ENCODE measurements at regions not wholly inside any gene's neighbourhood (a gene's known extent, or its start where the extent isn't known, plus 50 kb on each side); places are given as distances from the start of the nearest gene placed in this dataset.
A peak's percentile ranks its signal among the peaks of the same experiment; 100 is the strongest.

DNA sequence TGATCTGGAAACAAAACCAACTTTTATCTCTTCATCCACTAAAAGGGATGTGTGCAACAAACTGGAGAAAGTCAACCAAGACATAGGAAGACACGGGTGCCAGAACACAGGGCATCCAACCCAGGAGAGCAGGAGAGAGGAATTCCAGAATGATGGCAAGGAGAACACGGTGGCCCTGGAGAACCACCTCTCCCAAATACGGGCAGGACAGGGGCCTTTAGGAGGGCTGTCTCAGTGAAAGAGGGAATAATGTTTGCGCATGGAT lies 93.4 kb upstream of the EGLN3 start:
- intact Hi-C loops (cut with DNase I): no loop called here
- no peak for DNase-seq

DNA sequence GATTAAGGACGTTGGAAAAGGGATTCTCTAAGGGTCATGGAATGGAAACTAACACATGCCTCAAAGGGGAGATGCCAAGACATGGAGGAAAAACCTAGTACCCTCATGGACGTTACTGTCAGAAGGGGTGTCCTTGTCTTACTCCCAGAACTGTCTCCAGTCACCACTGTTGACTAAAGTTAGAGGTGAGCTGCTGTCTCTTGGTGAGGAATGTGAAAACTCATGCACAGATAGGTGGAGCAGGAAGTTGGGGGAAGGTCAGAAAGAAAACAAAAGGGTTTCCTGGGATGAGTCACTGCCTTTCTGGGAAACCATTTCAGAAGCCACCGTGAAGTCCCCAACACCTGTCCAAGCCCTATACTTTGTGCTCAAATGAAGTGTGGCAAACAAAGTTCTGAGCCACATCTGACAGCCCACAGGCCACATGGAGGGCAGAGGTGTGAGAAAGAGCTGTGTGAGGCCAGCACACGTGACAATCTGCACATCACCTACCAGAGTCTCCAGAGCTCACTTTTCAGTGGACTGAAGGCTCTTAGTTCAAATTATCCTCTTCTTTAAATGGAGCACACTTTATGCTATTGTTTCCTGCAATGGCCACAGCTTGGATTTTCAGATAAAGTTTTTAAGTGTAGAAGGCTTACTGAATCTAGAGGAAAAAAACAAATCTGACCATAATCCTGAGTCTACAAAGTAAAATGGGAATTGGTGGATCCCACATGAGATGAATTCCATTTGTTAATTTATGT lies 92.9 kb upstream of the EGLN3 start:
- intact Hi-C loops (cut with DNase I): no loop called here
- DNase-seq: no peak

DNA sequence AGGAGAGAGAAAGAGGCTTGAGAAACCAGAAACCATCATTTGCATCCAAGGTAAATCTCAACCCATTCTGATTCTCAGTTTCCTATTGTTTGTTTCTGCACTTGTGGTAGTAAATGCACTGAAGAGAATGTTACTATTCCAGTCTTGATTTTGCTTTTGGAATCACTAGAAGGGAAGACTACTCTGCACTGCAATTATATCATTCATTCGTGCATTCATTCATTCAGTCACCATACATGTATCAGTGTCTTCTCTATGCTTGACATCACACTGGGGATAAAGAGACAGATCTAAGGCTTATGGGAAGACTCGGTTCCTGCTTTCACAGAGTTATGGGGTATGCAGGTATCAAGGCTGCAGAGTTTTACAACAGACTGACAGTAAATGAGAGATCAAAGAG lies 90.3 kb upstream of the EGLN3 start:
- intact Hi-C loops (cut with DNase I): no loop called here
- no peak for DNase-seq

DNA sequence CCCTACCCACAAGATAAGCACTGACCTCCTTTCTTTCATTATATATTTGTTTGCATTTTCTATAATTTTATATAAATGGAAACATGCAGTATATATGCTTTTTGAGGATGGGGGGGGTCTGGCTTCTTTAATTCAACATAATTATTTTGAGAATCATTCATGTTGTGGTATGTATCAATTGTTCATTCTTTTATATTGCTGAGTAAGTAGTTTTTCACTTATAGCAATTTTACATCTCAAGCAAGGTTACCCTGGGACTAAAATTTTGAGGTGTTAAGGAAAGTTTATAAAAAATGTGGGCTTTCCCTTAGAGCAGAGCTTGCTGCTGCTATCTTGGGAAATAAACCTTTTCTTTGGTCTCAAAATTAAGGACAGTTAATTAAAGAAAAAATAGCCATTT lies 89.9 kb upstream of the EGLN3 start:
- intact Hi-C loops (cut with DNase I): no loop called here
- no peak for DNase-seq

DNA sequence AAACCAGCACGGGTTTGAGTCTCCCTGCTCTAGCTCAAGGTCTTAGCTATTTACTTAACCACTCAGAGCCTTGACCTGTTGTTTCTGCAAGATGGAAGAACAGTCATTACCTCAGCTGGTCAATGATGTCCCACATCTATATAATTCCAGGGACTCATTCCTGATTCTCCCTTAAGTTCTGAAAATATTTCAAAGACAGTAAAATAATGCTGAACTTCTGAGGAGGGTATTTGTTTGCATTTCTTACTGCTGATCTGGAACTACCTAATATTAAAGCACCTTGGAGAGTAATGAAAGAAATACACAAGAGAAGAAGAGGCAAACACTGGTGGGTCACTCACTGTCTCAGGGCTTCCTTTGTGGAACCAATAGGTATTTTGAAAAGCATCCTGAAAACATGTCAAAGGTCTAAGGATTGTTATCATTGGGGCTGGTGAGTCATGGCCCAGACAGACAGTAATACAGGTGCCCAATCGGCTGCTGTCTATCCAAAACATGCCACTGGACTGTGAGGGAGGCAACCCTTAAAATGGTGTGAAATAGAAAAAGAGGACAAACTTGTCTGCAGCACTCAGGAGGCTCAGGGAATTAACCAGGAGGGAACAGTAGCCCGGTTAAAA lies 88.7 kb upstream of the EGLN3 start:
- no peak for DNase-seq
- intact Hi-C loops (cut with DNase I): no loop called here

DNA sequence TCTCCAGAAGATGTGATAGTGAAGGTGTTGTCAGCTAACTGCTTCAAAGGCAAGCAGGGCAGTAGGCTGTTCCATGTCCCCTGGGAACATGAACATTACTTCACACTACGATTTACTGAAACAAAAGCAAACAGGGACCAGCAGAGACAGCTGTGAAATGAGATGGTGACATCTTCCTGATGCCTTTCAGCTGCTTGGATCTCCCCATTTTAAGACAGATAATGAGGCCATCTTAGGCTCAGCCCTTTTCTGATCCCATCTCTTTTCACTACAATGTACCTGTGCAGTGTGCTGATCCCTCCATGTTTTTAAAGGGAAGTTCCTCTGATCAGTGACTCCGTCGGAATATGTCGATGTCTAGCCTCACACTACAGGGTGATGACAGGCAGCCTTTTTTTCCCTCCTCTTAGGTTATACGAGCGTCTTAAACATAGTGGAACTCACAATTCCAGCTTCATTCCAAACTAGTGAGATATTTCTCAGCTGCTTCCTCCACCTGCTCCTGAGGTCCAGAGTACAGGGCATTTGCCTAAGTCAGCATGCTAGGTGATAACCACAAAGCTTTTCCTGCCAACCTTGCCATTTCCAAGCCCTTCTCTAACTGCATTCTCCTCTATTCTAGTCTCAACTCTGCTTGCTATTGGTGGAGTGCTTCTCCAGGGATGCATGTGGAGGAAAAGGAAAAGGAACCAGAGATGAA lies 87.6 kb upstream of the EGLN3 start:
- intact Hi-C loops (cut with DNase I): no loop called here
- DNase-seq: no peak

DNA sequence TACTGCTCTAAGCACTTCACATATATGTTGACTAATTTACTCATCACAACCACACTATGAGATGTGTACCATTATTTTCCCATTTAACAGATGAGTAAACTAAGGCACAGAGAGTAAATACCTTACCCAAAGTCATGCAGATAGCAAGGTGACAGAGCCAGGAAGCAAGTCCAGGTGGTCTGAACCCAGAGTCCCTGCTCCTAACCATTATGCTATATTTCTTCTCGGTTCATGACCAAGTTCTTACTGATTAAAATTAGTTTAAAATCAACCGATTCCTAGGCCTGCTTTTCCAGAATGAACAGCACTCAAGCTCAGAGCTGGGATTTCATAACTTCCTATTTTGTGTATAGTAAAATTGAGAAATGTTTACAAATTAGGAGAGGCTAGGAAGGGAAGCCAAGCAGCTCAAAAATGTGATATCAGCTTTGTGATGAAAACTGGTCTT lies 85.5 kb upstream of the EGLN3 start:
- intact Hi-C loops (cut with DNase I): no loop called here
- DNase-seq: no peak

DNA sequence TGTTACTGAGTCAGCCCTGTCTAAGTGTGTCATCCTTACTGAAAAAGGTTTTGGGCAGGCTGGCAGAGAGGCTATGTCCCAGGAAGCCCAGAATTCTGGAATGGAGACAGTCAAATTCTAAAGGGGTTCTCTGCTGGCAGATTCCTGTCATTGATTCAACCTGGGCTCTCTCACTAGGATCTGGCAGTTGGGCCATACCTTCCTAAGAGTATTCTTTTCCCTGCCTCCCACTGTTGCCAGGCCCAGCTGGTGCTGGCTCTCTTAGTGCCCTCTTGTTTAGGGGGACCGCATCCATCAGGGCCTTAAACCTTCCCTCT lies 85.0 kb upstream of the EGLN3 start:
- no peak for DNase-seq
- intact Hi-C loops (cut with DNase I): no loop called here

DNA sequence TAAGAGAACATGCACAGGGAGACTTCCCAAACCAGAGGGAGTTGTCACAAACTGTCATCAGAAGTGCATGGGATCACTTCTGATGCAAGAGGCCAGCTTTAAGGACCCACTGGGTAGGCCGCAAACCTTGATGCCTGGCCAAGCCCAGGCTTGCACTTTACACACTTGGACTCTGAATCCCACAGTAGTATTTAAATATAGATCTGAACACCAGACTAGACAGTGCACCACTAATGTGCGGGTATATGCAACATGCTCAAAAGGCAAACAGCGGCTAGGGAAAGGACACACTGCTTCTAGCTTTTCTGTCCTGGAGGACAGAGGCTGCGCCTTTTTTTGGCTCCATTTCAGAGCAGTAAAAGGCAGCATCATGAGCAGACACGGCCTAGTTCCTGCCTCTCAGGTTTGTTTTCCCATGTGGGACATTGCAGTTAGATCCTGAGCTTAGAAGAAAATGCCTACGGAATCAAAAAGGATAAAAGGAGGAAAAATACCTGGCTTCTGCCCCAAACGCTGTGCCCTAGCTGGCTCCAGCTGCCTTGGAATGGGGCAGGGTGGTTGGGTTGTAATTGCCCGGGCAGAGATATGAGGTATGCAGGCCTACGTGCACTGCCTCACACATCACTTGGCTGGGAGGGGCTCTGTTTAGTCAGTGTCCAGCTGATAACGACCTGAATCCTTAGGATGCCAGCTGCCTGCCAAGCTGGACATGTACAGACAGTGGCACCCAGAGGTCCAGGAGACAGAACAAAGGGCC lies 84.5 kb upstream of the EGLN3 start:
- DNase-seq: no peak
- intact Hi-C loops (cut with DNase I): no loop called here

DNA sequence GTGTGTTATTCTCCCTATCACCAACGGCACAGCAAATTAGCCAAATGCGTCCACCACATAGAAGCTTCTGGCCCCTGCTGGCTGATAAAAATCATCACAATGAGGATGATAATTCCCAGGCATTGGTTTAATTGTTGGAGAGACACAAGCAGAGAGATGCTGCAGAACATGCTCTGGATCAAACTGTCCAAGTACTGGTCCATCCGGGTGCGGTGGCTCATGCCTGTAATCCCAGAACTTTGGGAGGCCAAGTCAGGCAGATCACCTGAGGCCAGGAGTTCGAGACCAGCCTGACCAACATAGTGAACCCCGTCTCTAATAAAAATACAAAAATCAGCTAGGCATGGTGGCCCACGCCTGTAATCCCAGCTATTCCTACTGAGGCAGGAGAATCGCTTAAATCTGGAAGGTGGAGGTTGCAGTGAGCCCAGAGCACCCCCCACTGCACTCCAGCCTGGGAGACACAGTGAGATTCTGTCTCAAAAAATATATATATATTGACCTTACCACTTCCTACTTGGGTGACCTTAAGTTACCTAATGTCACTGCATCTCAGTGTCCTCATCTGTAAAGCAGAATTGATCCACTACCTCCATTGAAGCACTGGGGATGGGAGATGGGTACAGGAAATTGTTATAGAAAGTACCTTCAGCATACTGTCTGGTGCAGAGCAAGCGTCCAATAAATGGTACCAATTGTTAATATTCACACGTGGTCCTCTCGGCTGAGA lies 83.7 kb upstream of the EGLN3 start:
- no peak for DNase-seq
- intact Hi-C loops (cut with DNase I): no loop called here

DNA sequence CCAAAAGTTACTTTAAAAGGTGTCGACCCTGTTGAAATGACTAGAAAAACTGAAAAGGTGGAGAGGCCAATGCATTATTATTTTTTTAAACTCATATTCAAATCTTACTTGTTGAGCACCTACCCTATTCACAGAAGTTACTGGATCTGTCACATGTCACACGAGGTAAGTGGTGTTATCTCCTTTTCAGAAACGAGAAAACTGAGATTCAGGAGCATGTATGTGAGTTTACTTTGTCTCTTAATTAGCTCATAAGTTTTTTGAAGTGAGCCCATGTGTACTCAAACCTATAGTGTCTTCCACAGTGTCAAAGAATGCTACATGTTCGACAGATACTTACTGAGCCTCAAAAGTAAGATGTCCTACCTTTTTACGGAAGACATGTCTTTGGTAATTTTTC lies 81.8 kb upstream of the EGLN3 start:
- DNase-seq: no peak
- intact Hi-C loops (cut with DNase I): no loop called here

DNA sequence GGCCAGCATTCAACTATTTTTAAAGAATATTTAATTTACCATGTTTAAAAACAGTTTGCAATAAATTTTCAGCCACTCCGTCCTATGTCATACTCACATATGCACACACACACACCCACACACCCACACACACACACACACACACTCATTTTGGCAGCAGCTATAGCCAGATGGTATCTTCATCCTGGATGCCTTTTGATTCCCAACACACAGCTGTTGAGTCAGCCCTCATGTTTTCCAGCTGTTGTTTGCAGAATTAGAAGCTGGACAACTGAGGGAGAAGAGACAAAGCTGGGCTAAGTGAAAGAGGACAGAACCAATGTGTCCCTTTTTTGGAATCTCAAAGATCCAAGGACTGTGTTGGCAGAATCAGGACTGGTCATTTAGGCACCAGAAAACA lies 80.0 kb upstream of the EGLN3 start:
- peak in 30 of 42 donors; percentile 9 to 67 (median 30) for DNase-seq
- intact Hi-C loops (cut with DNase I): no loop called here

DNA sequence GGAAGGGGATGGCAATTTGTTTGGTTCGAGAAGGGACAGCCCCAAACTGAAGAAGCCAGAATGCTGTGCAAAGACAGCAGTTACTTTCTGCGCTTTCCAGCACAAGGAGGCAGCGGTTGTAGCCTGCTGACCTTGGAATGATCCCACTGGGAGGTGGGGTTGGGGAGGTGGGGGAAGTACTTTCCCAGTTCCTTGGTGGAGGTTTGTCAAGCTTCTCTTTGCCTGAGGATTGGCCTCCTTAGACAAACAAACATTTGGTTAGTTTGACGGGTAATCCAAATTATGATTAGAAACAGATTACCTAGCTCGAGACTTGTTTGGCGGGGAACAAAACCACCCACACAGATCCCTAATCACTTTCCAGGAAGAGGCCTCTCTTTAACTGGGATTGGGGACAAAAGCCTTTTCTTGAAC lies 79.1 kb upstream of the EGLN3 start:
- intact Hi-C loops (cut with DNase I): no loop called here
- no peak for DNase-seq

DNA sequence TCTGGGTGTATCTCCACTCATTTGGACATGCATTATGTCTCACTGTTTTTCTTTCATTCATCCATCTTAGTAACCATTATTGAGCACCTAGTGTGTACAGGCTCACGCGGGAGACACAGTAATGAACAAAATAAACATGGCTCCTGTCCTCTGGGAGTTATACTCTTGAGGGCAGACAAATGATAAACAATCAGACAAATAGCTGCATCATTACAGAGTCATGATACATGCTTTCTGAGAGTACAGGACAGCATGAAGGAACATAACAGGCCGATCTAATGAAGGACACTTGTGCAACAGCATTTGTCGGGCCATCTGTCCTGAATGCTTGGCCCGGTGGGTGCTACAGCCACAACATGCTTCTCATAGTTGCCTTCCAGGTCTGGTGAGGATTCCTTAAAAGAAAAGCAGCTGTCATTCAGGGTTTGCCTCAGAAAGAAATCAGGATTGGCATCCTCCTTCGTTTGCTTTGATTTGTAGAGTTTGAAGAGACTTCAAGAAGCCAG lies 77.2 kb upstream of the EGLN3 start:
- intact Hi-C loops (cut with DNase I): no loop called here
- DNase-seq: no peak

DNA sequence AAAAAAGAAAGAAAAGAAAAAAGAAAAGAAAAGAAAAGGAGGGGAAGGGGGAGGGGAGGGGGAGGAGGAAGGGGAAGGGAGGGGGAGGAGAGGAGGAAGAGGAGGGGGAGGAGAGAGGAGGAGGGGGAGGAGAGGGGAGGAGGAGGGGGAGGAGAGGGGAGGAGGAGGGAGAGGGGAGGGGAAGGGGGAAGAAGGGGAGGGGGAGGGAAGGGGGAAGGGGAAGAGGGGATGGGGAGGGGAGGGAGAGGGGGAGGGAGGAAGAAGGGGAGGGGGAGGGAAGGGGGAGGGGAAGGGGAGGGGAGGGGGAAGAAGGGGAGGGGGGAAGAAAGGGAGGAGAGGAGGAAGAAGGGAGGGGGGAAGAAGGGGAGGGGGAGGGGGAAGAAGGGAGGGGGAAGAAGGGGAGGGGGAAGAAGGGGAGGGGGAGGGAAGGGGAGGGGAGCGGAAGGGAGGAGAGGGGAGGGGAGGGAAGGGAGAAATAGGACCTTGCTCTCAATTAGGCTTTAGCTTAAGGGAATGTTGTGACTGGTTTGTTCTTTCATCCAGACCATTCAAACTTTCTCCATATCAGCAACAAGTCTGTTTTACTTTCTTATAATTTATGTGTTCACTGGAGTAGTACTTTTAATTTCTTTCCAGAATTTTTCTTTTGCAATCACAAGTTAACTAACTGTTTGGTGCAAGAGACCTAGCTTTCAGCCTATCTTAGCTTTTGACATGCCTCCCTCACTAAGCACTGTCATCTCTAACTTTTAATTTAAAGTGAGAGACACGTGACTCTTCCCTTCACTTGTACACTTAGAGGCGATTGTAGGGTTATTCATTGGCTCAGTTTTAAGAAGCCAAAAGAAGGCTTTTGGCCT lies 76.5 kb upstream of the EGLN3 start:
- DNase-seq: no peak
- intact Hi-C loops (cut with DNase I): no loop called here

DNA sequence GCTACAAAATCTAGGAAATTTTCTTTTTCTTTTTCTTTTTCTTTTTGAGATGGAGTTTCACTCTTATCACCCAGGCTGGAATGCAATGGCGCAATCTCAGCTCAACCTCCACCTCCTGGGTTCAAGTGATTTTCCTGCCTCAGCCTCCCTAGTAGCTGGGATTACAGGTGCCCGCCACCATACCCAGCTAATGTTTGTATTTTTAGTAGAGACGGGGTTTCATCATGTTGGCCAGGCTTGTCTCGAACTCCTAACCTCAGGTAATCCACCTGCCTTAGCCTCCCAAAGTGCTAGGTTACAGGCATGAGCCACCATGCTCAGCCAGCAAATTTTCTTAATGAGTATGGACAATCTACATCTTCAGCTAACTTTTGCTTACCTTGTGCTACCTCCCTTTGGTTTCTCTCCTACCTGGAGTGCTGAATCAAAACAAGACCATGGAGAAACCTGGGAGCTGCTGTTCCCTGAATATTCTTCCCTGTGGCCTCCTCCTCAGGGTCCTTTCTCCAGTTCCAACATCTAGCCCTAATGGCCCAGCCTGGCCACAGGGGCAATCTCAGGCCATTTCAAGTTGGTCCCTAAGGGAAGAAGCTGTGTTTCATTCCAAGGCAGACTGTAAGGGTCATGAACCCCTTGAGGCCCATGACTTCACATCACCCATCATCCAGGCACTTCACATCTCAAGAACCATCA lies 74.6 kb upstream of the EGLN3 start:
- intact Hi-C loops (cut with DNase I): no loop called here
- DNase-seq: no peak

DNA sequence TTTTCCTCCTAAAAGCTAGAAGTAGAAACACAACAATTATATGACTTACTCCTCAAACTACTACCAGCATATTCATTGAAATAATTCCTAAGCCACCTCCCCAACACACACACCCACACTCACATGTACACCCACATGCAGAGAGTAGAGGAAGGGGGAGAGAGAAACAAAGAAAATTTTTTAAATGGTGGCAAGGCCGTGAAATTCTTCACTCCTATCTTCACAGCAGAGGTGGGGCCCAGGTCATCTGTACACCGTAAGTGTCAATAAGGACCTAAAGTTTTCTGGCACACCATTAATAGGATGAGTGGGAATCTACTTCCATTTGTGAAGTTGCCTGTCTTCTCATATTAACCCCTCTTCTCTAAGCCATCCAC lies 73.9 kb upstream of the EGLN3 start:
- DNase-seq: no peak
- intact Hi-C loops (cut with DNase I): no loop called here

Measured in head of caudate nucleus (tissue), 42 donors.